Prostate gland (tissue), 2 donors: ENCODE measurements at regions not wholly inside any gene's neighbourhood (a gene's known extent, or its start where the extent isn't known, plus 50 kb on each side); places are given as distances from the start of the nearest gene placed in this dataset.

Experiments used
- POLR2A ChIP-seq: fragments of 450-650 bp; IDR thresholded peaks from one replicate; pipeline ENCODE4 v1.6.1; 2016; ENCODE audit warnings: antibody characterized with exemption, mild to moderate bottlenecking
- TF ChIP-seq, protein P1 (sequence below), 4 experiments: fragments of 200-600 bp in 2 of 4; fragments of 450-650 bp in 2 of 4; sonication (generic) in 2 of 4; IDR thresholded peaks; 1 replicate in 3 of 4; 2 replicates in 1 of 4; pipeline ENCODE4 v1.5.1; 2016 to 2019; ENCODE audit warnings: antibody characterized with exemption in 4 of 4, mild to moderate bottlenecking in 2 of 4, moderate library complexity in 2 of 4

DNA sequence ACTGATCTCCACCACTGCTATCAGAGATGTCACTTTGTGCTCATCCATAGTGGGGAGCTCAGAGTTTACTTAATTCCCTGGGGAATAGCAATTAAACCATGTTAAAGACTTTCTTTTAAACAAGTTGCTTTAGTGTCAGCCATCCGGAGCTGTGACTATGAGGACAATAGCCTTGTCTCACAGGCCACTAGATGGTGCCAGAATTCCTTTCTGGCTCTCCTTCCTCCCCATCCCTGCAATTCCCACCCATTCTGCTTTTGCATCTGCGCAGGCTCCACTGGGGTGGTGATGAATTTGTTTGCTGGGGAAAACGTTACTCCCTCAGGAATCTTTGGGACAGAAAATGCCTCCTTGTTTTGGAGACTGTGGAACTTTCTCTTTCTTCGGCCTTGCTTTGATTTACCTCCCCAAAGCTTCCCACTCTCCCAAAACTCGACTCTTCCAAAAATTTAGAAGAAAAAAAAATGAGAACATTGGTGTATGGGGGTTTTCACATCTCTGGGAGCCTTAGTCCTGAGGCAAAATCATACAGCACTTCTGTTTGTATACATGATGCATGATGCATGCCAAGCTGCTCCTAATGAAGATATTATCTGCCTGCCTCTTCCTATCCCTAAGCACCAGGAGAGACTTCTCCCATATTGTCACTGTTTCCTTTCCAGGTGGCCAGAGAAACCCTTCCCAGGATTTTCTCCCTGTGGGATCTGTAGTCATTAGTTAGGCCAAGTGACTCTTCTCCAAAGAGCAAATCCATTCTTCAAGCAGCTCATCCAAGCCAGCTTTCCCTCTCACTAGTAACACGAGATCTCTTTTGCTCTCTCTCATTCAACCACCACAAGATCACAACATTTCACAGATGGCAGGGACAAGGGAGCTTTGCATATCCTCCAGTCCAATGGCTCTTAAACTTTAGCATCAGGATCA is 466.1 kb downstream of the TLR4 start:
- TF ChIP-seq, protein P1, sequence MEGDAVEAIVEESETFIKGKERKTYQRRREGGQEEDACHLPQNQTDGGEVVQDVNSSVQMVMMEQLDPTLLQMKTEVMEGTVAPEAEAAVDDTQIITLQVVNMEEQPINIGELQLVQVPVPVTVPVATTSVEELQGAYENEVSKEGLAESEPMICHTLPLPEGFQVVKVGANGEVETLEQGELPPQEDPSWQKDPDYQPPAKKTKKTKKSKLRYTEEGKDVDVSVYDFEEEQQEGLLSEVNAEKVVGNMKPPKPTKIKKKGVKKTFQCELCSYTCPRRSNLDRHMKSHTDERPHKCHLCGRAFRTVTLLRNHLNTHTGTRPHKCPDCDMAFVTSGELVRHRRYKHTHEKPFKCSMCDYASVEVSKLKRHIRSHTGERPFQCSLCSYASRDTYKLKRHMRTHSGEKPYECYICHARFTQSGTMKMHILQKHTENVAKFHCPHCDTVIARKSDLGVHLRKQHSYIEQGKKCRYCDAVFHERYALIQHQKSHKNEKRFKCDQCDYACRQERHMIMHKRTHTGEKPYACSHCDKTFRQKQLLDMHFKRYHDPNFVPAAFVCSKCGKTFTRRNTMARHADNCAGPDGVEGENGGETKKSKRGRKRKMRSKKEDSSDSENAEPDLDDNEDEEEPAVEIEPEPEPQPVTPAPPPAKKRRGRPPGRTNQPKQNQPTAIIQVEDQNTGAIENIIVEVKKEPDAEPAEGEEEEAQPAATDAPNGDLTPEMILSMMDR (IDR thresholded peaks at IDR 0.05): peak in 3 of 4 experiments; percentile 15 to 25 (median 21)
- no peak for TF ChIP-seq POLR2A
